SK-N-SH (cell line): ENCODE measurements at regions not wholly inside any gene's neighbourhood (a gene's known extent, or its start where the extent isn't known, plus 50 kb on each side); places are given as distances from the start of the nearest gene placed in this dataset.

Source experiments
- CTCF ChIA-PET: fragments of 300-600, 350-600 bp; formaldehyde crosslinking; extraction: SDS; loops from one replicate; lab custom pipeline; 2021; lab: Yijun Ruan, JAX
- POLR2A ChIA-PET: fragments of 350-600 bp; sonication (Branson Sonifier 250); formaldehyde crosslinking; extraction: SDS; loops from one replicate; lab custom pipeline; 2020; ENCODE audit warnings: antibody characterized with exemption, inconsistent platforms; lab: Yijun Ruan, JAX
- DNase-seq: peaks from one replicate; pipeline ENCODE4 v3.0.0; 2012
- H2AFZ ChIP-seq: fragments of 200-600 bp; sonication (generic); 2 replicates; pipeline ENCODE4 v1.8.1; 2016; ENCODE audit warnings: antibody characterized with exemption, mild to moderate bottlenecking, low read depth
- H3F3A ChIP-seq: fragments of 200-600 bp; sonication (generic); replicated peaks from 2 replicates; pipeline ENCODE3; 2016; ENCODE audit warnings: antibody characterized with exemption, mild to moderate bottlenecking; ENCODE audit not compliant: insufficient read depth
- H3K27ac ChIP-seq, 2 experiments: fragments of 200-500 bp in 1 of 2; fragments of 200-600 bp in 1 of 2; sonication (Bioruptor generic) in 1 of 2; sonication (generic), shearing (Covaris generic) in 1 of 2; 2 replicates each; pipeline versions ENCODE4 v1.5.1 to v1.6.1; 2014 to 2016; ENCODE audit warnings: low read depth in 2 of 2, inconsistent platforms in 1 of 2, low read length in 1 of 2, mild to moderate bottlenecking in 1 of 2, mixed read lengths in 1 of 2
- H3K27me3 ChIP-seq: fragments of 200-600 bp; sonication (generic), shearing (Covaris generic); 2 replicates; pipeline ENCODE4 v1.6.1; 2016; ENCODE audit warnings: mixed run types; ENCODE audit not compliant: insufficient read depth
- H3K36me3 ChIP-seq, 2 experiments: fragments of 200-500 bp in 1 of 2; fragments of 200-600 bp in 1 of 2; sonication (Bioruptor generic) in 1 of 2; sonication (generic) in 1 of 2; replicated peaks in 1 of 2; 2 replicates each; pipeline versions ENCODE3 to v1.5.1; 2014 to 2016; ENCODE audit warnings: low read length in 1 of 2, mild to moderate bottlenecking in 1 of 2; ENCODE audit not compliant: insufficient read depth in 2 of 2, control insufficient read depth in 1 of 2
- H3K4me1 ChIP-seq, 2 experiments: fragments of 200-500 bp in 1 of 2; fragments of 200-600 bp in 1 of 2; sonication (Bioruptor generic) in 1 of 2; sonication (generic), shearing (Covaris generic) in 1 of 2; 2 replicates each; pipeline versions ENCODE4 v1.5.1 to v1.6.1; 2014 to 2016; ENCODE audit warnings: low read depth in 1 of 2, low read length in 1 of 2, mixed run types in 1 of 2; ENCODE audit not compliant: insufficient read depth in 2 of 2, control insufficient read depth in 1 of 2
- H3K4me2 ChIP-seq: fragments of 200-600 bp; sonication (generic), shearing (Covaris generic); 2 replicates; pipeline ENCODE4 v1.6.1; 2017; ENCODE audit warnings: mixed run types
- H3K4me3 ChIP-seq, 2 experiments: fragments of 200-500 bp in 1 of 2; fragments of 200-600 bp in 1 of 2; sonication (Bioruptor generic) in 1 of 2; sonication (generic), shearing (Covaris generic) in 1 of 2; 2 replicates each; pipeline versions ENCODE4 v1.5.1 to v1.8.1; 2014 to 2016; ENCODE audit warnings: low read depth in 2 of 2, inconsistent platforms in 1 of 2, low read length in 1 of 2, mild to moderate bottlenecking in 1 of 2, mixed read lengths in 1 of 2, moderate library complexity in 1 of 2
- H3K79me2 ChIP-seq: fragments of 200-600 bp; sonication (generic); 2 replicates; pipeline ENCODE4 v1.8.1; 2017; ENCODE audit warnings: mild to moderate bottlenecking; ENCODE audit not compliant: insufficient read depth
- H3K9ac ChIP-seq: fragments of 200-600 bp; sonication (generic); 2 replicates; pipeline ENCODE4 v1.6.1; 2017; ENCODE audit warnings: mixed run types
- H3K9me2 ChIP-seq: fragments of 200-600 bp; sonication (generic); 2 replicates; pipeline ENCODE4 v1.6.1; 2017; ENCODE audit warnings: mixed run types
- H3K9me3 ChIP-seq: fragments of 200-600 bp; sonication (generic); 2 replicates; pipeline ENCODE4 v1.6.1; 2017; ENCODE audit warnings: mixed run types, mild to moderate bottlenecking, moderate library complexity
- H4K20me1 ChIP-seq: fragments of 200-600 bp; sonication (generic); 2 replicates; pipeline ENCODE4 v1.6.1; 2017; ENCODE audit warnings: mild to moderate bottlenecking, mixed run types; ENCODE audit not compliant: insufficient read depth
- ELF1 ChIP-seq: IDR thresholded peaks from 2 replicates; pipeline ENCODE4 v1.4.0; 2012
- FOSL2 ChIP-seq: IDR thresholded peaks from 2 replicates; pipeline ENCODE4 v1.4.0; 2012; ENCODE audit warnings: low read depth, mild to moderate bottlenecking, moderate library complexity, borderline replicate concordance
- GABPA ChIP-seq: IDR thresholded peaks from 2 replicates; pipeline ENCODE4 v1.4.0; 2012; ENCODE audit warnings: low read depth, mild to moderate bottlenecking
- GATA2 ChIP-seq: sonication (generic); formaldehyde crosslinking; IDR thresholded peaks from 2 replicates; pipeline ENCODE4 v1.5.0; 2020; ENCODE audit warnings: mild to moderate bottlenecking, missing genetic modification reagents
- NFIC ChIP-seq: IDR thresholded peaks from 2 replicates; pipeline ENCODE4 v1.4.0; 2012; ENCODE audit warnings: borderline replicate concordance
- POLR2AphosphoS5 ChIP-seq: IDR thresholded peaks from 2 replicates; pipeline ENCODE4 v1.6.1; 2012; ENCODE audit warnings: low read depth, low read length
- RAD21 ChIP-seq: IDR thresholded peaks from 2 replicates; pipeline ENCODE4 v1.6.1; 2012; ENCODE audit warnings: mild to moderate bottlenecking, low read length
- SMC3 ChIP-seq: IDR thresholded peaks from 2 replicates; pipeline ENCODE4 v1.6.1; 2012; ENCODE audit warnings: low read depth, low read length, improper control_type of control experiment
- YY1 ChIP-seq: IDR thresholded peaks from 2 replicates; pipeline ENCODE4 v1.4.0; 2012; ENCODE audit warnings: low read depth, mild to moderate bottlenecking
- WGBS: methylation state at CpG from one replicate; pipeline ENCODE4 v1.1.6; 2017; ENCODE audit warnings: low lambda C conversion rate; 5-methylcytosine and 5-hydroxymethylcytosine counted together
- TF ChIP-seq, protein P1 (sequence below): IDR thresholded peaks from 2 replicates; pipeline ENCODE4 v1.6.1; 2012; ENCODE audit warnings: mild to moderate bottlenecking, low read depth, low read length, moderate library complexity
- TF ChIP-seq, protein P2 (sequence below): IDR thresholded peaks from 2 replicates; pipeline ENCODE4 v1.4.0; 2012; ENCODE audit warnings: low read depth, borderline replicate concordance
- TF ChIP-seq, protein P3 (sequence below): fragments of 150-350 bp; IDR thresholded peaks from 2 replicates; pipeline ENCODE4 v1.6.1; 2017; ENCODE audit warnings: antibody characterized with exemption, low read length, low read depth, borderline replicate concordance

DNA sequence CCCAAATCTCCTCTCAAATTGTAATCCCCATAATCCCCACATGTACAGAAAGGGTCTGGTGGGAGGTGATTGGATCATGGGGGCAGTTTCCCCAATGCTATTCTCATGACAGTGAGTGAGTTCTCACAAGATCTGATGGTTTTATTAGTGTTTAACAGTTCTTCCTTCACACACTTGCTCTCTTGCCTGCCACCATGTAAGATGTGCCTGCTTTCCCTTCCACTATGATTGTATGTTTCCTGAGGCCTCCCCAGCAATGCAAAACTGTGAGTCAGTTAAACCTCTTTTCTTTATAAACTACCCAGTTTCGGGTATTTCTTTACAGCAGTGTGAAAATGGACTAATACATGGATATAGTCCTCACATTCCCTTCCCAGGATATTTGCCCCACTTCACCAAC lies 126.7 kb upstream of the SPATA12 start:
- H3K9me3 ChIP-seq = no peaks in the 10 kb centered on the region
- no peaks in the 10 kb centered on the region for H3K36me3 ChIP-seq
- ChIA-PET CTCF (no interaction called here), POLR2A (no interaction called here)
- H3K27me3 ChIP-seq = no peaks in the 10 kb centered on the region
- H3K9me2 ChIP-seq = no peaks in the 10 kb centered on the region
- no peak overlapping the region for H3K4me3 ChIP-seq
- no peaks in the 10 kb centered on the region for H4K20me1 ChIP-seq
- no peaks in the 10 kb centered on the region for H3K79me2 ChIP-seq
- 68% methylated on average over 1 of the region's 1 CpG for WGBS
- peaks cover 5 to 13% of the 10 kb centered on the region in 2 experiments; a peak in 2 of 4 replicates for H3K4me1 ChIP-seq
- H3K27ac ChIP-seq = no peak overlapping the region
- no peak overlapping the region for H3K9ac ChIP-seq
- DNase-seq = no peak
- TF ChIP-seq SMC3 = no peak
- TF ChIP-seq ELF1 = no peak
- TF ChIP-seq, all 33 proteins: peak for 0
- Histone ChIP-seq H3F3A (peaks cover 9% of the 10 kb centered on the region), H2AFZ (no peak overlapping the region), H3K4me2 (no peak overlapping the region)

DNA sequence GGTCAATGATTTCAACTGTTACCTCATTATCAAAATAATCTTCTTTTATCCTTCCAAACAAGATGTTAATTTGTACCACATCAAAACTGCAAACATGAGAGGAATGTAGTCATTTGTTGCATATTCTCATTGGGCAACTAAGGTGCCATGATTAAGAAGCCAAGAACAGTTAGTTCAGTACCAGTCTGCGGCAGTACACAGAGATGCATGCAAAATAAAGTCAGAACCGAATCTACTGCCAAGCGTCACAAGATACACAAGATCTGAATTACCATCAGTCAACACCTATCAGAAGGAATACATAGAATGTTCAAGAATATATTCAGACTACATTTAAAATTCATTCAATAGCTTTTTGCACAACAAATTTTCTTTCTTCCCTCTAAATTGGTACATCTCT lies 127.6 kb upstream of the SPATA12 start:
- POLR2A ChIA-PET = no interaction called here
- H3K79me2 ChIP-seq = no peaks in the 10 kb centered on the region
- H3K27me3 ChIP-seq = no peaks in the 10 kb centered on the region
- H3K4me3 ChIP-seq = no peak overlapping the region
- peaks cover 9% of the 10 kb centered on the region for H3F3A ChIP-seq
- no peaks in the 10 kb centered on the region for H3K9me2 ChIP-seq
- no peak overlapping the region for H2AFZ ChIP-seq
- peaks cover 3 to 19% of the 10 kb centered on the region in 2 experiments; a peak in 2 of 4 replicates for H3K4me1 ChIP-seq
- TF ChIP-seq NFIC = no peak
- TF ChIP-seq FOSL2 = no peak
- no peak for TF ChIP-seq GATA2
- TF ChIP-seq POLR2AphosphoS5 = no peak
- TF ChIP-seq GABPA = no peak
- TF ChIP-seq, protein P1, sequence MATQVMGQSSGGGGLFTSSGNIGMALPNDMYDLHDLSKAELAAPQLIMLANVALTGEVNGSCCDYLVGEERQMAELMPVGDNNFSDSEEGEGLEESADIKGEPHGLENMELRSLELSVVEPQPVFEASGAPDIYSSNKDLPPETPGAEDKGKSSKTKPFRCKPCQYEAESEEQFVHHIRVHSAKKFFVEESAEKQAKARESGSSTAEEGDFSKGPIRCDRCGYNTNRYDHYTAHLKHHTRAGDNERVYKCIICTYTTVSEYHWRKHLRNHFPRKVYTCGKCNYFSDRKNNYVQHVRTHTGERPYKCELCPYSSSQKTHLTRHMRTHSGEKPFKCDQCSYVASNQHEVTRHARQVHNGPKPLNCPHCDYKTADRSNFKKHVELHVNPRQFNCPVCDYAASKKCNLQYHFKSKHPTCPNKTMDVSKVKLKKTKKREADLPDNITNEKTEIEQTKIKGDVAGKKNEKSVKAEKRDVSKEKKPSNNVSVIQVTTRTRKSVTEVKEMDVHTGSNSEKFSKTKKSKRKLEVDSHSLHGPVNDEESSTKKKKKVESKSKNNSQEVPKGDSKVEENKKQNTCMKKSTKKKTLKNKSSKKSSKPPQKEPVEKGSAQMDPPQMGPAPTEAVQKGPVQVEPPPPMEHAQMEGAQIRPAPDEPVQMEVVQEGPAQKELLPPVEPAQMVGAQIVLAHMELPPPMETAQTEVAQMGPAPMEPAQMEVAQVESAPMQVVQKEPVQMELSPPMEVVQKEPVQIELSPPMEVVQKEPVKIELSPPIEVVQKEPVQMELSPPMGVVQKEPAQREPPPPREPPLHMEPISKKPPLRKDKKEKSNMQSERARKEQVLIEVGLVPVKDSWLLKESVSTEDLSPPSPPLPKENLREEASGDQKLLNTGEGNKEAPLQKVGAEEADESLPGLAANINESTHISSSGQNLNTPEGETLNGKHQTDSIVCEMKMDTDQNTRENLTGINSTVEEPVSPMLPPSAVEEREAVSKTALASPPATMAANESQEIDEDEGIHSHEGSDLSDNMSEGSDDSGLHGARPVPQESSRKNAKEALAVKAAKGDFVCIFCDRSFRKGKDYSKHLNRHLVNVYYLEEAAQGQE = no peak
- TF ChIP-seq, protein P2, sequence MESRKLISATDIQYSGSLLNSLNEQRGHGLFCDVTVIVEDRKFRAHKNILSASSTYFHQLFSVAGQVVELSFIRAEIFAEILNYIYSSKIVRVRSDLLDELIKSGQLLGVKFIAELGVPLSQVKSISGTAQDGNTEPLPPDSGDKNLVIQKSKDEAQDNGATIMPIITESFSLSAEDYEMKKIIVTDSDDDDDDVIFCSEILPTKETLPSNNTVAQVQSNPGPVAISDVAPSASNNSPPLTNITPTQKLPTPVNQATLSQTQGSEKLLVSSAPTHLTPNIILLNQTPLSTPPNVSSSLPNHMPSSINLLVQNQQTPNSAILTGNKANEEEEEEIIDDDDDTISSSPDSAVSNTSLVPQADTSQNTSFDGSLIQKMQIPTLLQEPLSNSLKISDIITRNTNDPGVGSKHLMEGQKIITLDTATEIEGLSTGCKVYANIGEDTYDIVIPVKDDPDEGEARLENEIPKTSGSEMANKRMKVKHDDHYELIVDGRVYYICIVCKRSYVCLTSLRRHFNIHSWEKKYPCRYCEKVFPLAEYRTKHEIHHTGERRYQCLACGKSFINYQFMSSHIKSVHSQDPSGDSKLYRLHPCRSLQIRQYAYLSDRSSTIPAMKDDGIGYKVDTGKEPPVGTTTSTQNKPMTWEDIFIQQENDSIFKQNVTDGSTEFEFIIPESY = no peak
- TF ChIP-seq YY1 = no peak
- TF ChIP-seq RAD21 = no peak
- TF ChIP-seq, protein P3, sequence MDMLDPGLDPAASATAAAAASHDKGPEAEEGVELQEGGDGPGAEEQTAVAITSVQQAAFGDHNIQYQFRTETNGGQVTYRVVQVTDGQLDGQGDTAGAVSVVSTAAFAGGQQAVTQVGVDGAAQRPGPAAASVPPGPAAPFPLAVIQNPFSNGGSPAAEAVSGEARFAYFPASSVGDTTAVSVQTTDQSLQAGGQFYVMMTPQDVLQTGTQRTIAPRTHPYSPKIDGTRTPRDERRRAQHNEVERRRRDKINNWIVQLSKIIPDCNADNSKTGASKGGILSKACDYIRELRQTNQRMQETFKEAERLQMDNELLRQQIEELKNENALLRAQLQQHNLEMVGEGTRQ = no peak
- TF ChIP-seq ELF1 = no peak
- CTCF ChIA-PET = interaction anchor here (1.0 kb wide), 1 partner anchor 132 kb away, joined by 3 read pairs; no protein-coding TSS in a partner anchor
- no peak overlapping the region for H3K4me2 ChIP-seq
- no peak for DNase-seq
- H3K36me3 ChIP-seq = no peaks in the 10 kb centered on the region
- no peak overlapping the region for H3K27ac ChIP-seq
- no peaks in the 10 kb centered on the region for H3K9me3 ChIP-seq
- H3K9ac ChIP-seq = no peak overlapping the region
- no peaks in the 10 kb centered on the region for H4K20me1 ChIP-seq
- 100% methylated on average over 3 of the region's 3 CpGs for WGBS
